ENCODE measurements at regions not wholly inside any gene's neighbourhood (a gene's known extent, or its start where the extent isn't known, plus 50 kb on each side); places are given as distances from the start of the nearest gene placed in this dataset.

DNA sequence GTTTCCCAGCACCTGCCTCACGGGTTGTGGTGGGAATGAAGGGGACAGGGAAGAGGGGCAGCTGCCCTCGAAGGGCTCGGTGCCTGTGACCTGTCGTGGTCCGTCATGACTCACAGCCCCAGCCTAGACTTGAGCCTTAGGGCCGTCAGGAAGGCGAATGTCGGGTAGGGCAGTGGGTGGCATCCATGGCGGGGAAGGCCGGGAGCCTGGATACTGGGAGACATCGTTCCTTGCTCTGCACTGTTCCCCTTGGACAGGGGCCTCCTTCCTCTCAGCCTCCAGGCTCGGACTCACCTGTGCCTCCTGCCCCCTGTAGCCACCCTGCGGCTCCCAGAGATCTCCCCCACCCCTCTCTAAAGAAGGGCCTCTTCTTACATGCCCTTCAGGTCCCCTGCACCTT is 52.2 kb upstream of the APCDD1L start:
- WGBS (ENCODE audit: insufficient coverage): 91% methylated on average over 13 of the region's 13 CpGs
- DNase-seq: no peak
- intact Hi-C loops (cut with micrococcal nuclease): no loop called here

DNA sequence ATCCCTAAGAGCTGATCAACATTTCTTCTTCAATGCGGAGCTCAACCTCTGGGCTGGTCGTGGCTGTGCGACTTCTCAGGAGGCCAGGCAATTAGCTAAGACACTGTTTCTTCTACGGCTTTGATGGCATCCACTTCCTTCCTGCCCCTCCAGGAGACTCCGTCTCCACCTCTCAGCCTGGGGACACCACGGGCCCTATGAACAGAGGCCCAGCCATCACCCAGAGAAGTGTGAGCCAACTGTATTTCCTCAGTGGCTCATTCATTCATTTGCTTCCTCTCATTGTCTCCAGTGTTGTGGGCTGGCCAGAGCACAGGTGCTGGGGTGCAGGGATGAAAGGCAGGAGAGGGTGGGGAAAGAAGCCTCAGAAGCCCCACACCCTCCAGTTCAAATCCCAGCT is 51.8 kb upstream of the APCDD1L start:
- H4K20me1 ChIP-seq (ENCODE audit: insufficient read depth, low read length): no peaks in the 10 kb centered on the region
- no peaks in the 10 kb centered on the region for H3K27me3 ChIP-seq (ENCODE audit: control insufficient read depth in 2 of 2, insufficient read depth in 2 of 2, low read length in 2 of 2)
- 55% methylated on average over 6 of the region's 6 CpGs for WGBS (ENCODE audit: insufficient coverage)
- no peak overlapping the region for H3K9ac ChIP-seq (ENCODE audit: insufficient read depth, low read length, poor library complexity, severe bottlenecking)
- no peaks in the 10 kb centered on the region for H3K4me1 ChIP-seq (ENCODE audit: control insufficient read depth in 1 of 2, insufficient read depth in 2 of 2, low read length in 2 of 2)
- TF ChIP-seq, protein P1, sequence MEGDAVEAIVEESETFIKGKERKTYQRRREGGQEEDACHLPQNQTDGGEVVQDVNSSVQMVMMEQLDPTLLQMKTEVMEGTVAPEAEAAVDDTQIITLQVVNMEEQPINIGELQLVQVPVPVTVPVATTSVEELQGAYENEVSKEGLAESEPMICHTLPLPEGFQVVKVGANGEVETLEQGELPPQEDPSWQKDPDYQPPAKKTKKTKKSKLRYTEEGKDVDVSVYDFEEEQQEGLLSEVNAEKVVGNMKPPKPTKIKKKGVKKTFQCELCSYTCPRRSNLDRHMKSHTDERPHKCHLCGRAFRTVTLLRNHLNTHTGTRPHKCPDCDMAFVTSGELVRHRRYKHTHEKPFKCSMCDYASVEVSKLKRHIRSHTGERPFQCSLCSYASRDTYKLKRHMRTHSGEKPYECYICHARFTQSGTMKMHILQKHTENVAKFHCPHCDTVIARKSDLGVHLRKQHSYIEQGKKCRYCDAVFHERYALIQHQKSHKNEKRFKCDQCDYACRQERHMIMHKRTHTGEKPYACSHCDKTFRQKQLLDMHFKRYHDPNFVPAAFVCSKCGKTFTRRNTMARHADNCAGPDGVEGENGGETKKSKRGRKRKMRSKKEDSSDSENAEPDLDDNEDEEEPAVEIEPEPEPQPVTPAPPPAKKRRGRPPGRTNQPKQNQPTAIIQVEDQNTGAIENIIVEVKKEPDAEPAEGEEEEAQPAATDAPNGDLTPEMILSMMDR (IDR thresholded peaks at IDR 0.05): no peak
- H3K27me3 Mint-ChIP-seq (ENCODE audit: low read depth in 3 of 3): peaks cover 7 to 8% (median 8%) of the 10 kb centered on the region in 3 donors
- H3K27ac ChIP-seq (ENCODE audit: low read depth in 1 of 2, low read length in 2 of 2): no peak overlapping the region
- no peak overlapping the region for H3K4me3 Mint-ChIP-seq
- no peak overlapping the region for H3K27ac Mint-ChIP-seq
- no peak overlapping the region for H3K4me2 ChIP-seq (replicated peaks; ENCODE audit: extremely low read depth, low read length, poor library complexity, severe bottlenecking)
- no peak overlapping the region for H2AFZ ChIP-seq (ENCODE audit: insufficient read depth, low read depth, low read length, poor library complexity, severe bottlenecking)
- no peak overlapping the region for H3K4me3 ChIP-seq (replicated peaks in 1 of 3; ENCODE audit: low read depth in 2 of 3, low read length in 3 of 3)
- H3K4me1 Mint-ChIP-seq: peaks cover 4% of the 10 kb centered on the region
- no peaks in the 10 kb centered on the region for H3K36me3 Mint-ChIP-seq
- no peaks in the 10 kb centered on the region for H3K79me2 ChIP-seq (ENCODE audit: insufficient read depth, low read length)
- H3K36me3 ChIP-seq (replicated peaks in 1 of 2; ENCODE audit: control insufficient read depth in 1 of 2, insufficient read depth in 2 of 2, low read length in 2 of 2): no peaks in the 10 kb centered on the region
- H3K9me3 Mint-ChIP-seq: peaks cover 0 to 5% (median 0%) of the 10 kb centered on the region in 7 donors
- intact Hi-C loops (cut with micrococcal nuclease): no loop called here
- DNase-seq: no peak
- no peaks in the 10 kb centered on the region for H3K9me3 ChIP-seq (replicated peaks in 1 of 2; ENCODE audit: control insufficient read depth in 1 of 2, insufficient read depth in 1 of 2, low read length in 2 of 2)

More for the DNA sequence above, 52.2 kb upstream of the APCDD1L start:
- Mint-ChIP-seq H3K9me3 (peaks cover 0 to 5% (median 0%) of the 10 kb centered on the region in 7 donors), H3K4me1 (peaks cover 4% of the 10 kb centered on the region), H3K4me3 (no peak overlapping the region), H3K36me3 (no peaks in the 10 kb centered on the region), H3K27me3 (ENCODE audit: low read depth in 3 of 3) (peaks cover 4 to 10% (median 8%) of the 10 kb centered on the region in 3 donors), H3K27ac (peak overlapping the region in 1 of 7 donors; percentile 22)
- H3K9me3 ChIP-seq (replicated peaks in 1 of 2; ENCODE audit: control insufficient read depth in 1 of 2, insufficient read depth in 1 of 2, low read length in 2 of 2): no peaks in the 10 kb centered on the region
- H3K27me3 ChIP-seq (ENCODE audit: control insufficient read depth in 2 of 2, insufficient read depth in 2 of 2, low read length in 2 of 2): no peaks in the 10 kb centered on the region
- H3K79me2 ChIP-seq (ENCODE audit: insufficient read depth, low read length): no peaks in the 10 kb centered on the region
- no peak overlapping the region for H3K9ac ChIP-seq (ENCODE audit: insufficient read depth, low read length, poor library complexity, severe bottlenecking)
- no peaks in the 10 kb centered on the region for H4K20me1 ChIP-seq (ENCODE audit: insufficient read depth, low read length)
- TF ChIP-seq, protein P1 (IDR thresholded peaks at IDR 0.05): no peak
- H3K36me3 ChIP-seq (replicated peaks in 1 of 2; ENCODE audit: control insufficient read depth in 1 of 2, insufficient read depth in 2 of 2, low read length in 2 of 2): no peaks in the 10 kb centered on the region
- no peak overlapping the region for H2AFZ ChIP-seq (ENCODE audit: insufficient read depth, low read depth, low read length, poor library complexity, severe bottlenecking)
- H3K27ac ChIP-seq (ENCODE audit: low read depth in 1 of 2, low read length in 2 of 2): no peak overlapping the region
- H3K4me3 ChIP-seq (replicated peaks in 1 of 3; ENCODE audit: low read depth in 2 of 3, low read length in 3 of 3): no peak overlapping the region
- H3K4me1 ChIP-seq (ENCODE audit: control insufficient read depth in 1 of 2, insufficient read depth in 2 of 2, low read length in 2 of 2): no peaks in the 10 kb centered on the region
- H3K4me2 ChIP-seq (replicated peaks; ENCODE audit: extremely low read depth, low read length, poor library complexity, severe bottlenecking): no peak overlapping the region
